ENCODE measurements at regions not wholly inside any gene's neighbourhood (a gene's known extent, or its start where the extent isn't known, plus 50 kb on each side); places are given as distances from the start of the nearest gene placed in this dataset.

GRCh38 chr1:235006816-235007215 lies 121.8 kb downstream of the TOMM20 start:
- no peak for DNase-seq
- Mint-ChIP-seq H3K4me3 (no peak overlapping the region), H3K9me3 (peaks cover 0 to 5% (median 3%) of the 10 kb centered on the region in 7 donors), H3K27ac (peak overlapping the region in 3 of 7 donors; percentile 54 to 67 (median 57)), H3K4me1 (peaks cover 55% of the 10 kb centered on the region), H3K36me3 (peaks cover 5 to 10% of the 10 kb centered on the region in 2 donors), H3K27me3 (ENCODE audit: low read depth in 3 of 3) (peaks cover 0 to 4% (median 0%) of the 10 kb centered on the region in 3 donors)
- H3K4me1 ChIP-seq (ENCODE audit: control insufficient read depth in 1 of 2, insufficient read depth in 2 of 2, low read length in 2 of 2): peaks cover 13 to 35% of the 10 kb centered on the region in 2 donors
- TF ChIP-seq, protein P1, sequence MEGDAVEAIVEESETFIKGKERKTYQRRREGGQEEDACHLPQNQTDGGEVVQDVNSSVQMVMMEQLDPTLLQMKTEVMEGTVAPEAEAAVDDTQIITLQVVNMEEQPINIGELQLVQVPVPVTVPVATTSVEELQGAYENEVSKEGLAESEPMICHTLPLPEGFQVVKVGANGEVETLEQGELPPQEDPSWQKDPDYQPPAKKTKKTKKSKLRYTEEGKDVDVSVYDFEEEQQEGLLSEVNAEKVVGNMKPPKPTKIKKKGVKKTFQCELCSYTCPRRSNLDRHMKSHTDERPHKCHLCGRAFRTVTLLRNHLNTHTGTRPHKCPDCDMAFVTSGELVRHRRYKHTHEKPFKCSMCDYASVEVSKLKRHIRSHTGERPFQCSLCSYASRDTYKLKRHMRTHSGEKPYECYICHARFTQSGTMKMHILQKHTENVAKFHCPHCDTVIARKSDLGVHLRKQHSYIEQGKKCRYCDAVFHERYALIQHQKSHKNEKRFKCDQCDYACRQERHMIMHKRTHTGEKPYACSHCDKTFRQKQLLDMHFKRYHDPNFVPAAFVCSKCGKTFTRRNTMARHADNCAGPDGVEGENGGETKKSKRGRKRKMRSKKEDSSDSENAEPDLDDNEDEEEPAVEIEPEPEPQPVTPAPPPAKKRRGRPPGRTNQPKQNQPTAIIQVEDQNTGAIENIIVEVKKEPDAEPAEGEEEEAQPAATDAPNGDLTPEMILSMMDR (IDR thresholded peaks at IDR 0.05): no peak
- H2AFZ ChIP-seq (ENCODE audit: insufficient read depth, low read depth, low read length, poor library complexity, severe bottlenecking): peak overlapping the region; percentile 41
- H3K4me2 ChIP-seq (replicated peaks; ENCODE audit: extremely low read depth, low read length, poor library complexity, severe bottlenecking): no peak overlapping the region
- no peak overlapping the region for H3K9ac ChIP-seq (ENCODE audit: insufficient read depth, low read length, poor library complexity, severe bottlenecking)
- intact Hi-C loops (cut with micrococcal nuclease): no loop called here
- H3K36me3 ChIP-seq (replicated peaks in 1 of 2; ENCODE audit: control insufficient read depth in 1 of 2, insufficient read depth in 2 of 2, low read length in 2 of 2): no peaks in the 10 kb centered on the region
- WGBS (ENCODE audit: insufficient coverage): 83% methylated on average over 2 of the region's 5 CpGs
- no peak overlapping the region for H3K4me3 ChIP-seq (replicated peaks in 1 of 3; ENCODE audit: low read depth in 2 of 3, low read length in 3 of 3)
- no peaks in the 10 kb centered on the region for H3K27me3 ChIP-seq (ENCODE audit: control insufficient read depth in 2 of 2, insufficient read depth in 2 of 2, low read length in 2 of 2)
- H4K20me1 ChIP-seq (ENCODE audit: insufficient read depth, low read length): no peaks in the 10 kb centered on the region
- peaks cover 0 to 3% of the 10 kb centered on the region in 2 donors for H3K9me3 ChIP-seq (replicated peaks in 1 of 2; ENCODE audit: control insufficient read depth in 1 of 2, insufficient read depth in 1 of 2, low read length in 2 of 2)
- H3K79me2 ChIP-seq (ENCODE audit: insufficient read depth, low read length): no peaks in the 10 kb centered on the region
- H3K27ac ChIP-seq (ENCODE audit: low read depth in 1 of 2, low read length in 2 of 2): peak overlapping the region in 1 of 2 donors; percentile 15

DNA sequence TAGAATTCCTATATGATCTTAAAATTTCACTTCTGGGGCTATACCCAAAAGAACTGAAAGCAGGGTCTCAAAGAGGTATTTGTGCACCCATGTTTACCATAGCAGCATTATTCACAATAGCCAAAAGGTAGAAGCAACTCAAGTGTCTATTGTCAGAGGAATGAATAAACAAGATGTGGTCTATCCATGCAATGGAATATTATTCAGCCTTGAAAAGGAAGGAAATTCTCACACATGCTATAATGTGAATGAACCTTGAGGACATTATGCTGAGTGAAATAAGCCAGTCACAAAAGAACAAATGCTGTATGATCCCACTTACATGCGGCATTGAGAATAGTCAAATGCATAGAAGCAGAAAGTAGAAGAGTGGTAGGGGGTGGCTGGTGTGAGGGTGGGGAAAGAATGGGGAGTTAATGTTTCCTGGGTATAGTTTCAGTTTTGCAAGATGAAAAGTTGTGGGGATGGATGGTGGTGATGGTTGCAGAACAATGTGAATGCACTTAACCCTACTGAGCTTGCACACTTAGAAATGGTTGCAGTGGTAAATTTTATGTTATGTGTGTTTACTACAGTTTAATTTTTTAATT lies 122.4 kb downstream of the TOMM20 start:
- DNase-seq: no peak
- intact Hi-C loops (cut with micrococcal nuclease): no loop called here
- H3K4me3 Mint-ChIP-seq: no peak overlapping the region
- peaks cover 7 to 30% of the 10 kb centered on the region in 2 donors for H3K4me1 ChIP-seq (ENCODE audit: control insufficient read depth in 1 of 2, insufficient read depth in 2 of 2, low read length in 2 of 2)
- H3K36me3 ChIP-seq (replicated peaks in 1 of 2; ENCODE audit: control insufficient read depth in 1 of 2, insufficient read depth in 2 of 2, low read length in 2 of 2): no peaks in the 10 kb centered on the region
- TF ChIP-seq, protein P1 (IDR thresholded peaks at IDR 0.05): no peak
- no peaks in the 10 kb centered on the region for H4K20me1 ChIP-seq (ENCODE audit: insufficient read depth, low read length)
- no peaks in the 10 kb centered on the region for H3K27me3 ChIP-seq (ENCODE audit: control insufficient read depth in 2 of 2, insufficient read depth in 2 of 2, low read length in 2 of 2)
- 33% methylated on average over 1 of the region's 1 CpG for WGBS (ENCODE audit: insufficient coverage)
- H3K9ac ChIP-seq (ENCODE audit: insufficient read depth, low read length, poor library complexity, severe bottlenecking): no peak overlapping the region
- peaks cover 0 to 3% of the 10 kb centered on the region in 2 donors for H3K9me3 ChIP-seq (replicated peaks in 1 of 2; ENCODE audit: control insufficient read depth in 1 of 2, insufficient read depth in 1 of 2, low read length in 2 of 2)
- H3K27ac Mint-ChIP-seq: no peak overlapping the region
- H2AFZ ChIP-seq (ENCODE audit: insufficient read depth, low read depth, low read length, poor library complexity, severe bottlenecking): no peak overlapping the region
- H3K36me3 Mint-ChIP-seq: peaks cover 5 to 10% of the 10 kb centered on the region in 2 donors
- peaks cover 0 to 5% (median 3%) of the 10 kb centered on the region in 7 donors for H3K9me3 Mint-ChIP-seq
- no peak overlapping the region for H3K27ac ChIP-seq (ENCODE audit: low read depth in 1 of 2, low read length in 2 of 2)
- no peaks in the 10 kb centered on the region for H3K79me2 ChIP-seq (ENCODE audit: insufficient read depth, low read length)
- H3K4me3 ChIP-seq (replicated peaks in 1 of 3; ENCODE audit: low read depth in 2 of 3, low read length in 3 of 3): no peak overlapping the region
- H3K27me3 Mint-ChIP-seq (ENCODE audit: low read depth in 3 of 3): peaks cover 0 to 4% (median 0%) of the 10 kb centered on the region in 3 donors
- peaks cover 50% of the 10 kb centered on the region for H3K4me1 Mint-ChIP-seq
- no peak overlapping the region for H3K4me2 ChIP-seq (replicated peaks; ENCODE audit: extremely low read depth, low read length, poor library complexity, severe bottlenecking)

All from CD14-positive monocyte (primary cell).